GM12878 (cell line): ENCODE measurements at regions not wholly inside any gene's neighbourhood (a gene's known extent, or its start where the extent isn't known, plus 50 kb on each side); places are given as distances from the start of the nearest gene placed in this dataset.
"Not testable (repeated sequence)": the region's sequence is repeated elsewhere in the genome, so short reads cannot be mapped to it uniquely, and the experiment has no call there.

Experiments used
- ATAC-seq: fragments of 200-7000 bp; cut with Tn5 transposase; 3 replicates; pipeline ENCODE4 v1.9.1; 2020; ENCODE audit warnings: mild to moderate bottlenecking, moderate library complexity
- BruUV-seq: library from RNA; stranded (reverse); fragments of 400-500 nt; replicated peaks from 2 replicates; lab custom pipeline; 2021; lab: Mats Ljungman, UMichigan
- CTCF ChIA-PET: fragments of 300-600 bp; sonication (Branson Sonifier 250); formaldehyde crosslinking; extraction: SDS; loops from one replicate; lab custom pipeline; 2021; ENCODE audit warnings: inconsistent platforms; lab: Yijun Ruan, JAX
- POLR2A ChIA-PET: fragments of 350-600 bp; formaldehyde crosslinking; extraction: SDS; loops from one replicate; lab custom pipeline; 2021; ENCODE audit warnings: inconsistent platforms; lab: Charles Lee
- RAD21 ChIA-PET: fragments of 300-600 bp; sonication (Branson Sonifier 250); formaldehyde crosslinking; loops from one replicate; lab custom pipeline; 2023; ENCODE audit warnings: antibody characterized with exemption; ENCODE audit not compliant: unreplicated experiment; lab: Charles Lee
- SMC1A ChIA-PET: fragments of 300-600 bp; sonication (Branson Sonifier 250); formaldehyde crosslinking; loops from one replicate; lab custom pipeline; 2023; ENCODE audit not compliant: unreplicated experiment, uncharacterized antibody; lab: Charles Lee
- DNase-seq: peaks from one replicate; pipeline ENCODE4 v3.0.0-alpha.2; 2011; ENCODE audit warnings: low read depth, low spot score
- FAIRE-seq: peaks from 3 replicates; lab custom pipeline; 2011; peaks lifted over from hg19 to GRCh38; lab: Jason Lieb, UNC
- H2AFZ ChIP-seq: 2 replicates; pipeline ENCODE4 v1.6.0; 2011; ENCODE audit warnings: low read depth, low read length, control low read depth; ENCODE audit not compliant: control insufficient read depth
- H3K27ac ChIP-seq: 2 replicates; pipeline ENCODE4 v1.5.1; 2011; ENCODE audit warnings: control low read depth; ENCODE audit not compliant: control insufficient read depth, insufficient read depth
- H3K27me3 ChIP-seq, 2 experiments: replicated peaks in 1 of 2; 2 replicates each; pipeline versions ENCODE4 v1.6.0 to v1.6.1; 2011; ENCODE audit warnings: low read length in 1 of 2; ENCODE audit not compliant: control insufficient read depth in 2 of 2, insufficient read depth in 2 of 2
- H3K36me3 ChIP-seq, 2 experiments: 2 replicates each; pipeline ENCODE4 v1.5.1; 2011; ENCODE audit warnings: low read length in 1 of 2; ENCODE audit not compliant: control insufficient read depth in 2 of 2, insufficient read depth in 2 of 2
- H3K4me1 ChIP-seq: 2 replicates; pipeline ENCODE4 v1.6.1; 2011; ENCODE audit warnings: mild to moderate bottlenecking, low read length, moderate library complexity, mixed read lengths; ENCODE audit not compliant: control insufficient read depth, insufficient read depth
- H3K4me2 ChIP-seq: 2 replicates; pipeline ENCODE4 v1.6.0; 2011; ENCODE audit warnings: control low read depth; ENCODE audit not compliant: control insufficient read depth, insufficient read depth
- H3K4me3 ChIP-seq: fragments of 200-600 bp; sonication (generic); 2 replicates; pipeline ENCODE4 v1.5.1; 2016
- H3K79me2 ChIP-seq: 2 replicates; pipeline ENCODE4 v1.6.0; 2011; ENCODE audit warnings: low read length; ENCODE audit not compliant: control insufficient read depth, insufficient read depth
- H3K9ac ChIP-seq: 2 replicates; pipeline ENCODE4 v1.8.0; 2011; ENCODE audit warnings: low read length, control low read depth, mixed read lengths; ENCODE audit not compliant: control insufficient read depth, insufficient read depth
- H3K9me3 ChIP-seq: replicated peaks from 3 replicates; pipeline ENCODE4 v1.5.1; 2011; ENCODE audit warnings: mild to moderate bottlenecking, low read length; ENCODE audit not compliant: control insufficient read depth, insufficient read depth
- H4K20me1 ChIP-seq: 2 replicates; pipeline ENCODE4 v1.6.0; 2011; ENCODE audit not compliant: control insufficient read depth, insufficient read depth
- CHD2 ChIP-seq: IDR thresholded peaks from 2 replicates; pipeline ENCODE4 v1.6.1; 2011; ENCODE audit warnings: low read depth, low read length, improper control_type of control experiment, borderline replicate concordance
- SREBF2 ChIP-seq: IDR thresholded peaks from 2 replicates; pipeline ENCODE4 v1.6.1; 2012; ENCODE audit warnings: mild to moderate bottlenecking, low read length
- WGBS: methylation state at CpG from one replicate; pipeline ENCODE4 v1.1.6; 2016; ENCODE audit warnings: low lambda C conversion rate; ENCODE audit not compliant: insufficient replicate concordance, insufficient coverage; ENCODE audit errors: missing lambda C conversion rate; 5-methylcytosine and 5-hydroxymethylcytosine counted together
- in situ Hi-C: fragments of 300-500 bp; cut with MboI; formaldehyde crosslinking; loops from 9 replicates; pipeline ENCODE4 v1.14.3; 2018; ENCODE audit warnings: mixed read lengths
- intact Hi-C: fragments of 100-400 bp; cut with micrococcal nuclease; formaldehyde crosslinking; loops from one replicate; pipeline ENCODE4 v1.14.2; 2022; ENCODE audit not compliant: unreplicated experiment

DNA sequence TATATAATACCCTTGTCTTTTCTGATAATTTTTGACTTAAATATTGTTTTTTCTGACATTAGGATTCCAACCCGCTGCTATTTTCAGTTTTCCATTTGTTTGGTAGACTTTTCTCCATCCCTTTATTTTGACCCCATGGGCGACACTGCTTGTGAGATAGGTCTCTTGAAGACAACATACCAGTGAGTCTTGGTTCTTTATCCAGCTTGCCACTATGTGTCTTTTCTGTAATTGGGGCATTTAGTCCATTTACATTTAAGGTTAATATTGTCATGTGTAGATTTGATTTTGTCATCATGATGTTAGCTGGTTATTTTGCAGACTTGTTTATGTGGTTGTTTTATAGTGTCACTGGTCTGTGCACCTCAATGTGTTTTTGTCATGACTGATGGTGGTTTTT, 67.7 kb upstream of the IRAK1BP1 start:
- ChIA-PET POLR2A (no interaction called here), CTCF (no interaction called here), RAD21 (no interaction called here), SMC1A (no interaction called here)
- 53% methylated on average over 2 of the region's 2 CpGs for WGBS
- no peak overlapping the region for H3K4me3 ChIP-seq
- no peaks in the 10 kb centered on the region for H3K4me1 ChIP-seq
- no peak overlapping the region for H3K9ac ChIP-seq
- H3K4me2 ChIP-seq = no peak overlapping the region
- no peak for TF ChIP-seq SREBF2
- no peak for TF ChIP-seq CHD2
- no peaks in the 10 kb centered on the region for H3K27me3 ChIP-seq
- H4K20me1 ChIP-seq = no peaks in the 10 kb centered on the region
- in situ Hi-C loops = no loop called here
- BruUV-seq = no TSS peak
- intact Hi-C loops = no loop called here
- H3K36me3 ChIP-seq = no peaks in the 10 kb centered on the region
- H2AFZ ChIP-seq = no peak overlapping the region
- ATAC-seq = no peak
- H3K27ac ChIP-seq = no peak overlapping the region
- DNase-seq = no peak
- FAIRE-seq = no peak
- H3K9me3 ChIP-seq = no peaks in the 10 kb centered on the region
- H3K79me2 ChIP-seq = no peaks in the 10 kb centered on the region

DNA sequence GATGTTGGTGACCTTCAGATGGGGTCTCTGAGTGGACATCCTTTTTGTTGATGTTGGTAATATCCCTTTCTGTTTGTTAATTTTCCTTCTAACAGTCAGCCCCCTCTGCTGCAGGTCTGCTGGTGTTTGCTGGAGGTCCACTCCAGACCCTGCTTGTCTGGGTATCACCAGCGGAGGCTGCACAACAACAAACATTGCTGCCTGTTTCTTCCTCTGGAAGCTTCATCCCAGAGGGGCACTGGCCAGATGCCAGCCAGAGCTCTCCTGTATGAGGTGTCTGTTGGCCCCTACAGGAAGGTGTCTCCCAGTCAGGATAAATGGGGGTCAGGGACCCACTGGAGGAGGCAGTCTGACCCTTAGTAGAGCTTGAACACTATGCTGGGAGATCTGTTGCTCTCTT, 60.6 kb upstream of the IRAK1BP1 start:
- H3K9ac ChIP-seq, intact Hi-C loops, ATAC-seq, H3K27ac ChIP-seq, FAIRE-seq, H4K20me1 ChIP-seq, H3K4me3 ChIP-seq, H3K36me3 ChIP-seq, H3K4me1 ChIP-seq, BruUV-seq, H3K4me2 ChIP-seq, H3K79me2 ChIP-seq, DNase-seq, POLR2A ChIA-PET, H3K9me3 ChIP-seq, in situ Hi-C loops, H3K27me3 ChIP-seq, CTCF ChIA-PET, SMC1A ChIA-PET, H2AFZ ChIP-seq: not testable (repeated sequence)
- WGBS = 0% methylated on average over 1 of the region's 1 CpG
- RAD21 ChIA-PET = interaction anchor here (0.6 kb wide), 1 partner anchor 422 kb away, joined by 3 read pairs; no protein-coding TSS in a partner anchor

DNA sequence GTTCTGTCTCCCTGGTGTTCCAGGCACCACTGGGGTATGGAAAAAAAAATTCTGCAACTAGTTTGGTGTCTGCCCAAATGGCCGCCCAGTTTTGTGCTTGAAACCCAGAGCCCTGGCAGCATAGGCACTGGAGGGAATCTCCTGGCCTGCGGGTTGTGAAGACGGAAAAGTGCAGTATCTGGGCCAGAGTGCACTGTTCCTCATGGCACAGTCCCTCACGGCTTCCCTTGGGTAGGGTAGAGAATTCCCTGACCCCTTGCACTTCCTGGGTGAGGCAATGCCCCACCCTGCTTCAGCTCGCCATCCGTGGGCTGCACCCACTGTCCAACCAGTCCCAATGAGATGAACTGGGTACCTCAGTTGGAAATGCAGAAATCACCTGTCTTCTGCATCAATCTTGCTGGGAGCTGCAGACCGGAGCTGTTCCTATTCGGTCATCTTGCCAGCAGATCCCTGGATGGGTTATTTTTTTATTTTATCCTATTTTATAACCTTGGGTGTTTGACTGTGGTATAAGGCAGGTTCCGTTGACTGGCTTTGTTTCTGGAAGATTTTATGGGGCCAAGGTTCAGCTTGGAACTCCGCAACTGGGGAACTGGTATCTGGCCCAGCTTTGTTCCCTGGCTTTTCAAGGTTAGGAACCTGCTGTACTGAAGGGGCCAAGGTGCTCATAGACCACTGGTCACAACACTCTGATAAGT, 59.5 kb upstream of the IRAK1BP1 start:
- H3K27ac ChIP-seq, BruUV-seq, H4K20me1 ChIP-seq, H3K36me3 ChIP-seq, FAIRE-seq, H3K9me3 ChIP-seq, intact Hi-C loops, ATAC-seq, H3K4me3 ChIP-seq, H2AFZ ChIP-seq, H3K9ac ChIP-seq, H3K27me3 ChIP-seq, CTCF ChIA-PET, in situ Hi-C loops, POLR2A ChIA-PET, H3K4me1 ChIP-seq, H3K4me2 ChIP-seq, H3K79me2 ChIP-seq, SMC1A ChIA-PET, DNase-seq: not testable (repeated sequence)
- 47% methylated on average over 10 of the region's 10 CpGs for WGBS
- RAD21 ChIA-PET = interaction anchor here (0.6 kb wide), 1 partner anchor 423 kb away, joined by 3 read pairs; no protein-coding TSS in a partner anchor
